ENCODE measurements at regions not wholly inside any gene's neighbourhood (a gene's known extent, or its start where the extent isn't known, plus 50 kb on each side); places are given as distances from the start of the nearest gene placed in this dataset.
"Not testable (repeated sequence)": the region's sequence is repeated elsewhere in the genome, so short reads cannot be mapped to it uniquely, and the experiment has no call there.

DNA sequence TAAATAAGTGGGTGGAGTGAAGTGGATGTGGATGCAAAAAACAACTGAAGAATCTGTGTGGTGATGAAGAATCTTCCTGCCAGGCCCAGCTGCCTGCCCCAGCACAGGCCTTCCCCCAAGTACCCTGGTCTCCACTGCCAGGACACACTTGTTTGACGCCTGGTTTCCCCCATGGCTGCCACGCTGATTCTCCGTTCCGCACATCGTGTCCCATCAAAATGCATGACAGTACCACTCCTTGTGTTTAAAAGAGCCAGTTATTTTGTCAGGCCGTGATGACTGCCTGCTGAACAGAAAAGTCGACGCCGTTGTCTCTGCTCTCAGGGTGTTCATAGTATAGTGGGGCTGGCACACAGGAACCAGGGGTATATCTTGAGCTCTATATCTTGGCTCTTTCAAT is 50.3 kb upstream of the KYNU start:
- DNase-seq, result no peak

DNA sequence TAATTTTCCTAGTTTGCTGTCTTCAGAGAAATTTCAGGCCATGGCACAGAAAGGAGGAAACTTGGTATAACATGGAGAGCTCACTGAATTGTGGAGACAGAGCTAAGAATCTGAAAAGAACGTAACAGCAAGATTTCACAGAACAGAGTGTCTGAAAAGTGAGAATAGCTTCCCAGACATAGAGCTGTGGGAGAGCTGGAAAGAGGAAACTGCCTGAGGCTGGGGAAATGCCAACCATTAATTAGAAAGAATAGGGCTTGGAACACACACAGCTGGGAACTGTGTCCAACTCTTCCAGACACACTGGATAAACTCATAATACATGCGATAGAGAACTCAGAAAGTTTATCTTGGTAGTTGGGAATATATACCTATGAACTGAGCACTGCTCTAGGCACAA is 51.6 kb upstream of the KYNU start:
- DNase-seq, result no peak

DNA sequence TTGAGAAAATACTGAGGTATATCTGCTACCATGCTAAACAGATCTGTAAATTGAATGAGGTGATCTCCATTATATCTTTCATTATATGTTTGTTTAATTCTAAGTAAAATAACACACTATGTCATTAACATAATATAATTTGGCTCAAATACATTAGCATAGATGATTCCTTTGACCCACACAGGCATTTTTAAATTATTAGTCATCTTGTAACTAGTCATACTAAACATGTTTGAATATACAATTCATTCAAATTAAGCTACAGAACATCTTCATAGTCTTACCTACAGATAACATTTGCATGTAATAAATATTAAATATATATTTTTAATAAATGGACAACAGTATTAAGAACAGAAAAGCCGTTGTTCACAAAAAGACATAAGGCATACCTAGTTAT is 52.7 kb upstream of the KYNU start:
- DNase-seq, result no peak

DNA sequence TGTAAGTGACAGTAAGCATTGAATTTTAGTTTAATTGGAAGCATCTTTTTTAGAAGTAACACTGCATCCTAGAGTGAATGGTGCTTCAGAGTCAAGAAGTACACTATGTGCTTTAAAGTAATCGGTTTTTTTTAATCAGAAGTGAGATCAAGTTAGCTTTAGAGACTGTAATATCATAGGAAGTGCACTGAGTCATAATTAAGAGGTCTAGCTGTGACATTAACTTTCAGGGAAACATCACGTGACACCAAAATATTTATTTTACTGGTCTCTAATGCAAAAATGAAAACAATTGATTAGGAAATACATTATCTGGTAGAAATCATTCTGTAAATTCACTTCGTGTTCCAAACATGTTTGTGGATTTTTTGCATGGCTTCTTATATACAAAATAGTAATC is 55.3 kb upstream of the KYNU start:
- DNase-seq, result no peak

DNA sequence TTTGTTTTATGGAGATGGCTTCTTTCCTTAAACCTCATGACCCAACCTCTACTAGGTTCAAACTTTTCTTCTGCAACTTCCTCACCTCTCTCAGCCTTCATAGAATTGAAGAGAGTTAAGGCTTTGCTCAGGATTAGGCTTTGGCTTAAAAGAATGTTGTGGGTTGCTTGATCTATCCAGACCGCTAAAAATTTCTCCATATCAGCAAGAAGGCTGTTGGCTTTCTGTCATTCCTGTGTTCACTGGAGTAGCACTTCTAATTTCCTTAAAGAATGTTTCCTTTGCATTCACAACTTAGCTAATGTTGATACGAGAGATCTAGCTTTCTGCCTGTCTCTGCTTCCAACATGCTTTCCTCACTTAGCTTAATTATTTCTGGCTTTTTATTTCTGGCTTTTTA is 58.1 kb upstream of the KYNU start:
- DNase-seq, result no peak

DNA sequence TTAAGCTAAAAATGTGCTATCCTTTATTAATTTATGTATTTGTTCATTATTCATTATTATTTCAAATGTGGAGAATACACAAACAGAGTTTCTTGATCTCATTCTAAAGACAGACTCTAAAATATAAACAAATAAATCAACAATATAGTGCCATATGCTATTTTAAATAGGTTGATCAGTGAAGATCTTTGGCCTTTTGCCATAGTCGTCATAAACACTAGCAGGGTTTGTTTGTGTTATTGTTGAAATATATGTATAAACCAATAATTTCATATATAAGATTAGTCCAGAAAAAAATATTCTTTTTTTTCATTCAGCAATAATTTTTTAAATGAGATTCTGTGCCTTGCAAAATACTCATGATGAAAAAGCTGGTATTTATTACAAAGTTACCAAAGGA is 62.1 kb upstream of the KYNU start:
- DNase-seq, result no peak

DNA sequence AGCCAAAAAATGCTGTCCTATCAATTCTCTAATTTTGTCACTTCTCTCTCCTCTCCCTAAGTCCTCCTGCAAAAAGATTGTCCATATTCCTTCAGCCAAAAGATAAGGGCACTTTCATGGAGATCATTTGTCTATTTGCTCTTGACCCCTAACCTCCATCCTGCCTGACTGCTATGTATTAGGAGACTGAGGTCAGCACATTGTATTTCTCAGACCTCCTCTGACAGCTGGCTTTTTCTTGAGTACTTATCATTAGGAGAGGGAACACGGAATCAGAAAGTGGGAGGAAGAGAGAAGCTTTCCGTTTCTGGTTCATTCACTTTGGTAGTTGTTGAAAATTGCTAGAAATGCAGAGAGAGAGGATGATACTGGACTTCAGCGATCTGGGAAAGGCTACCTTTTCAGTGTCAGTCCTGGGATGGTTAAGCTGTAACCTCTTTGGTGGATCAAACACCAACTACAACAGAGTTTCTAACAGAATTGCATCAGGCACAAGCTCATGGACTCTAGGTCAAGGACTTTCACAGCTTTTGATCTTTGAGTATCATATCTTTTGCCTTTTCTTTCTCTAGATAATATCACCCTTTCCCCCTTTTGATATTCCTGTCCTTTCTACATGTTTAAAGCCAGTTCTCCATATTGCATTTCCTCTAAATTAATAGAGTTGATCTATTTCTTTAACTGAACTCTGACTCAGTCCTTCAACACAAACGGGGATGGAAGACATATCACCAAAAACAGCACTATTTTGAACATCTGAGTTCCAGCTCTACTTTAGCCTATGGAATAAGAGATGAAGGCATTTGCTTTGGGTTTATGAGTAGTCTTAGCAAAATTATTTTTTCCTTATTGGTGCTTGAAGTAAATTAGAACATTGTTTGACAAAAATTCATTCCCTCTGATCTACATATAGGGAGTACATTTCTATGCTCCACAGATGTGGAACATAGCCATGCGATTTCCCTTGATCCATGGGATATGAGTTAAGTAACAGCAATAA is 63.3 kb upstream of the KYNU start:
- no peak for DNase-seq

DNA sequence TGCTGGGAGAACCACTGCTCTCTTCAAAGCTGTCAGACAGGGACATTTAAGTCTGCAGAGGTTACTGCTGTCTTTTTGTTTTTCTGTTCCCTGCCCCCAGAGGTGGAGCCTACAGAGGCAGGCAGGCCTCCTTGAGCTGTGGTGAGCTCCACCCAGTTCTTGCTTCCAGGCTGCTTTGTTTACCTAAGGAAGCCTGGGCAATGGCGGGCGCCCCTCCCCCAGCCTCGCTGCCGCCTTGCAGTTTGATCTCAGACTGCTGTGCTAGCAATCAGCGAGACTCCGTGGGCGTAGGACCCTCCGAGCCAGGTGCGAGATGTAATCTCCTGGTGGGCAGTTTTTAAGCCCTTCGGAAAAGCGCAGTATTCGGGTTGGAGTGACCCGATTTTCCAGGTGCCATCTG is 65.8 kb upstream of the KYNU start:
- DNase-seq, result not testable (repeated sequence)

DNA sequence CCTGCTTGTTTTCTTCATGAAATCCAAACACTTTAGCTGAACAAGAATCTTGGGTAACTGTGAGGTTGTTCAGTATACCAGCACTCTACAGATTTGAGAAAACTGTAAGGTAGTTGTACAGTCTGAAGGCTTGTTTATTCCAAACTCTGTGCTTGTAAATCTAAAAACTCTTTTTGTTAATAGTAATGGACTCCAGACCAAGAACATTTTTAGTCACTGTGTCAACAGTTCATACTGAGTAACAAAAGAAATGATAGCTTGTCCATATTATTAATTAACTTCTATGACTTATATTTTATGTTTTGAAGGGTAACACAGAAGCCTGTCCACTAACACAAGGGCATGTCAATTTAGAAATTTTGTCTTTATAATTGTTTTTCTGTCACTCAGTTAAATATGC is 72.2 kb upstream of the KYNU start:
- DNase-seq, result no peak

DNA sequence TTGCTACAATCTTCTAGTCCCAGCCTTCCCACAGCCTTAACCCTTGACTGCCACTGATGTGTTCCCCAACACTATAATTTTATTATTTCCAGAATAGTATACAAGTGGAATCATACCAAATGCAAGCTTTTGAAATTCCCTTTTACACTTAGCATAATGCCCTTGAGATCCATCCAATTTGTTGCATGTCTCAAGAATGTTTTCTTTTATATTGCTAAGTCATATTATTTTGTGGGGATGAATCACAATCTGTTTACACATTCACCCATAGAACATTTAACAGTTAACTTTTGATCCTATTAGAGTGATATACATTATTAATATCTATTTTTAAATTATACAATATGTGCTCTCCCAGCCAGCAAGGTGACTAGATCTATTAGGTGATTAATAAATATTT is 74.3 kb upstream of the KYNU start:
- DNase-seq, result no peak

DNA sequence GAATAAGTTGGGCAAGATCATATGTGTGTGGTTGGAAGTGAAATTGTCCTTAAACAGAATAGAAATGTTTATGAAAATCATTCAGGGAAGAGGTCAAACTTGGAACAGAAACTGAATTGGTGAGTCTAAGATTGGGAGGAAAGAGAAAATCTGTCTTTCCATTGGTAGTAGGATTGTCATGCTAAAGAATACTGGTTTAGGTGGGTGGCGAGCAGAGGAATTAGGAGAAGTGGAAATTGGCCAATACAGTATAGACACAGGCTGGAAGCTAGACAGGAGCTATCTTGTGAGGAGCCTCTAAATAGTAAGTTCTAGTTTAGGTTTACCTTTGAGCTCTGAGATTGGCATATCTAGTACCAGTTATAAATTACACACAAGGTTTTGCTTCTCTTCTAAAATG is 80.9 kb upstream of the KYNU start:
- DNase-seq, result no peak

DNA sequence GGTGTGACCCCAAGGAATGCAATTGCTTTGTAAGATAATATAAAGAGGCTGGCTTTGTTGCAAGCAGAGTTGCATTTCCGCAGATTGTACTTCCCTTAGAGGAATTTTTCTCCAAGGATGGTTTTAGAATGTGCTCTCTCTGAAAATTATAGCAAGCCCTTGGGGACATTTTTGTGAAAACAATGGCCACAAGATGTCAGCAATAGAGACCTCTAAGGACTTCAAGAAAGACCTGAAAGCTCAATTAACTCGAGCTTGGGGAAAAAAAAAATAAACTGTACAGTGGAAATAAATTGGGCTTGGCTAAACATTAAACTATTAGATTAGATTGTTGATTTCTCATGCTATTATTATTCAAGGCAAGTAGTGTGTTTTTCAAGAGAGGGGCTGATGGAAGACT is 81.3 kb upstream of the KYNU start:
- no peak for DNase-seq

DNA sequence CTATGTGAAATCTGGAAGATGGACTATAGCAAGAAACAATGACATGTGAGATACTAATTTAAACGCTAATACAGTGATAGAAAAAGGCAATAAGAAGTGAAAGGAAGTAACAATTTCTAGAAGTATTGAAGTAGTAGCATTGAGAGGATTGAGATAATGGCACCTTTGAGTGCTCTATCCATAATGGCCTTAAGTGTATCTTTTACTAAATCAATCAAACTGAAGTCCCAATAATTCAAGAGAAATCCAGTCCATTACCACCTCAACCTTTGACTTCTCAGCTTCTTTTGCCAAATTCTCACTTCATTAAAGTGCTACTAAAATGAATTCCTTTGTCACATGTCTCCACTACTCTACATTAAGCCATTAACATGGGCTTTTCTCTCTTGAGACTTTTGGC is 82.6 kb upstream of the KYNU start:
- DNase-seq, result no peak

DNA sequence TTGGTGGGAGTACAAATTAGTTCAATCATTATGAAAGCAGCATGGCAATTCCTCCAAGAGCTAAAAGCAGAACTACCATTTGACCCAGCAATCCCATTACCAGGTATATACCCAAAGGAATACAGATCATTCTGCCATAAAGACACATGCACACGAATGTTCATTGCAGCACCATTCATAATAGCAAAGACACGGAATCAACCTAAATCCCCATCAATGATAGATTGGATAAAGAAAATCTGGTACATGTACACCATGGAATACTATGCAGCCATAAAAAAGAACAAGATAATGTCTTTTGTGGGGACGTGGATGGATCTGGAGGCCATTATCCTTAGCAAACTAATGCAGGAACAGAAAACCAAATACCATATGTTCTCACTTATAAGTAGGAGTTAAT is 85.1 kb upstream of the KYNU start:
- DNase-seq, result not testable (repeated sequence)

DNA sequence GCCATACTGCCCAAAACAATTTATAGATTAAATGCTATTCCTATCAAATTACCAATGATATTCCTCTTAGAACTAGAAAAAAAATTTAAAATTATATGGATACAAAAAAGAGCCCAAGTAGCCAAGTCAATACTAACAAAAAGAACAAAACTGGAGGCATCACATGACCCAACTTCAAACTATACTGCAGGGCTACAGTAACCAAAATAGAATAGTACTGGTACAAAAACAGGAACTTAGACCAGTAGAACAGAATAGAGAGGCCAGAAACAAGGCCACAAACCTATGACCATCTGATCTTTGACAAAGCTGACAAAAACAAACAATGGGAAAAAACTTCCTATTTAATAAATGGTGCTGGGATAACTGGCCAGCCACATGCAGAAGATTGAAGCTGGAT is 86.1 kb upstream of the KYNU start:
- DNase-seq, result no peak

DNA sequence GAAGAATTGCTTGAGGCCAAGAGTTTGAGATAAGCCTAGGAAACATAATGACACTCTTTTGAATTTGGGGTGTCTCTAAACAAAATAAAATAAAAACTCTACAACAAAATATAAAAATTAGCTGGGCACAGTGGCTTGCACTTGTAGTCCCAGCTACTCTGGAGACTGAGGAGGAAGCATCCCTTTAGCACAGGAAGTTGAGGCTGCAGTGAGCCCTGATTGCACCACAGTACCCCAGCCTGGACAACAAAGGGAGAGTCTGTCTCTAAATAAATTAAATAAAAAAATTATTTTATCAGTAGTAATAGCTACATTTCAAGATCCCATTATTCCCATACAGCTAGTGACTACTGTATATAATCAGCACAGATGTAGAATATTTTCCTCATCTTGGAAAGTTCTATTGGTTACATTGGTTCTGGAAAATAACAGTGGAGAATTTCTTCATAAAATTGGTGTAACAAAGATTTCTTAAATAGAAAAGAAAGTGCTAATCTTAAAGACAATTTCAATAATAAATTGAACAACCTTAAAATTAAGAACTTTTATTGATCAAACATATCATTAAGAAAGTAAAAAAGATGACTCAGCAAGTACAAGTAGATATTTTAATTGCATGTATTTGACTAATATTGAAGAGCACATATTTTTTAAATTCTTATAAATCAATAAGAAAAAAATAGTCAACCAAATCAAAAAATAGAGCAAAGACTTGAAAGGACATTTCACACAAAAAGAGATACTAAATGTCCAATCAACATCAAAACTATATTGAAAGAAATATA is 90.4 kb upstream of the KYNU start:
- no peak for DNase-seq

DNA sequence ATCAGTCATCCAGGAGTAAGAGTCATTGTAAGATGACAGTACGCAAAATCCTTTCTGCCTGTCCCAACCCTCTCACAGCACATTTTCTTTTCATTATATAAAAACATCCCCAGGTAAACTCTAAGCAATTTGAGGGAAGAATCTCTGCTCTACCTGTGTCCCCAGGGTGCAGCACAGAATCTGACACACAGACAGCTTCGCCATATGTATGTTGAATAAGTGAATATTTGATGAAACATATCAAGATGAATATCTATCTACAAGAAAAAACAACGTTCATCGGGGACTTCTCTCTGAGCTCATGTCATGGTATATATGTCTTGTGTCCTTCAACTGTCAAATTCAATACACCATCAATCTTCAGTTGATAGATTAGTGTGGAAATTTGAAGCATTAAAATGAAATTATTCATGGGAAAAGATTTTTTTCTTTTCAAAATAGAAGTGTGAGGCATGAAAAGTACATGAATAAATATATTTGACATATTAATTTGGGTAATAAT is 94.5 kb upstream of the KYNU start:
- DNase-seq, result no peak

DNA sequence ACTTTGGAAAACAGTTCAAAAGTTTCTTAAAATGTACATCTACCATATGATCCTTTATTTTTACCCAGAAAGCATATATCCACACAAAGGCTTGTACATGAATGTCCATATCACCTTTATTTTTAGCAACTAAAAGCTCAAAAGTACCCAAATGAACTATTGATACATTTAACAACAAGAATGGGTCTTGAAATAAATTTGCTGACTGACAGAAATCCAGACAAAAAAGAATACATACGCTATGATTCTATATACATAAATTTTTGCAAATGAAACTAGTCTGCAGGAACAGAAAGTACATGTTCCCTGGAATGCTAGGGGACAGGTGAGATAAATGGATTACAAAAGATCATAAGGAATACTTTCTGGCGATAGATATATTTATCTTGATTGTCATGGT is 96.3 kb upstream of the KYNU start:
- DNase-seq, result no peak

DNA sequence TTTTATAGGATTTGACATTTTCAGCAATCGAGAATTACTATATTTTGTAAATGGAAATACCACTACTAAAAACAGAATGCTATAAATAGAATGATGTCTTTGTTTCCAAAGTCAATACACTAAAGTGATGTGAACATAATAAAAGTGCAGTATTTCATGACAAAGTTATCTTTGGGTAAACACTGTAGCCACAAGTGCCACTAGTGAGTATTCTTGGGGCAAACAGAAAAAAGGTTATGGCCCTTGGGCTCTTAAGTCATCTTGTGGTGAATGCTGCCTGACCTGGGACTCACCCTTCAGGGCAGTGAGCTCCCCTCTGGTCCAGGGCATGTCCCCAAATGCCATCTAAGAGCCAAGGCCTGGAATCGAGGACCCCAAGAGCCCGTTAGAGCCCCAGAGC is 99.2 kb upstream of the KYNU start:
- no peak for DNase-seq

DNA sequence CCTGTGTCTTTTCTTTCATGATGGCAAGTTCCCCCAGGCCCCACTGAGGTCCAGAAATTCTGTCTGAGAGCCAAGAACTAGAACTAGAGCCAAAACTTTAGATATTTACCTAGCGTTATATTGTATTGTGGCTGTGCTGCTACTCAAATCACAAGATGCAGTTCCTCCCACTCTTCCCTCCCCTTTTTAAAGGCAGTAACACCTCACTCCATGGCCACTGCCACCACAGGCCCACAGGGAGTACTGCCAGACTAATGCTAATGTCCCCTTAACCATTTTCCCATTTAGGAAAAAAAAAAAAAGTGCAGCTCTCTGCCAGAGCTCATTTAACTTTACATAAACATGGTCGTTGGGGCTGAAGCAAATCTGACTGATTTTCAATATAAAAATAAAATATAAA is 99.7 kb upstream of the KYNU start:
- DNase-seq, result no peak

DNA sequence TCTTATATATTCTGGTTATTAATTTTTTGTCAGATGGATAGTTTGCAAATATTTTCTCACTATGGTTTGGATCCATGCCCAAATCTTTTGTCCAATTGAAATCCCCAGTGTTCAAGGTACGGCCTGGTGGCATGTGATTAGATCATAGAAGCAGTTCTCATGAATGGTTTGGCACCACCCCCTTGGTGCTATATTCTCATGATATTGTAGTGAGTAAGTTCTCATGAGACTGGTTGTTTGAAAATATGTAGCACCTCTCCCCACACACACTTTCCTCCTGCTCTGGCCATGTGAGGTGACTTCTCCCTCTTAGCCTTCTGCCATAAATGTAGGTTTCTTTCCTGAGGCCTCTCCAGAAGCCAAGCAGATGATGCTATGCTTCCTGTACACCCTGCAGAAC is 107.7 kb upstream of the KYNU start:
- no peak for DNase-seq

DNA sequence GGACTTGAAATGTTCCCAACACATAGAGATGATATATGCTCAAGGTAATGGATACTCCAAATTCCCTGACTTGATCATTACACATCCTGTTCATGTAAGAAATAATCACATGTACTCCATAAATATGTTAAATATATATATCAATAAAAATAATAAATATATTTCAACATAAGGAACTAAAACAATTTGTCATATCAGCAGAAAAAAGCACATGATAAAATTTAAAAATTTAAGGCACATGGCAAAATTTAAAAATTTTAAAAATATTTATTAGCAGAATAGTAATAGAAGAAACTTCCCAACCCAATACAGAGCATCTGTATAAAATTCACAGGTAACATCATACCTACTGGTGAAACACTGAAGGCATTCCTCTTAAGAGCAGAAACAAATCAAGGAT is 109.6 kb upstream of the KYNU start:
- DNase-seq, result no peak

DNA sequence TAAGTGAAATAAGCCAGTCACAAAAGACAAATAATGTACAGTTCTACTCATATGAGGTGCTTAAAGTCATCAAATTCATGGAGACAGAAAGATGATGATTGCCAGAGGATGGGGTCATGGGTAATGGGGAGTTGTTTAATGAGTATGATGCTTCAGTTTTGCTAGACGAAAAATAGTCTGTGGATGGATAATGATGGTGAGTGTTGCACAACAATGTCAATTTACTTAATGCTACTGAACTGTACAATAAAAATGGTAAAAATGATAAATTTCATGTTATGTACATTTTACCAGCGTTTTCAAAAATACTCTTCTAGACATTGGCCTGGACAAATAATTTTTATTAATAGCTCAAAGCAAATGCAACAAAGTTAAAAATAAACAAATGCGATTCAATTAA is 118.5 kb upstream of the KYNU start:
- DNase-seq, result no peak

DNA sequence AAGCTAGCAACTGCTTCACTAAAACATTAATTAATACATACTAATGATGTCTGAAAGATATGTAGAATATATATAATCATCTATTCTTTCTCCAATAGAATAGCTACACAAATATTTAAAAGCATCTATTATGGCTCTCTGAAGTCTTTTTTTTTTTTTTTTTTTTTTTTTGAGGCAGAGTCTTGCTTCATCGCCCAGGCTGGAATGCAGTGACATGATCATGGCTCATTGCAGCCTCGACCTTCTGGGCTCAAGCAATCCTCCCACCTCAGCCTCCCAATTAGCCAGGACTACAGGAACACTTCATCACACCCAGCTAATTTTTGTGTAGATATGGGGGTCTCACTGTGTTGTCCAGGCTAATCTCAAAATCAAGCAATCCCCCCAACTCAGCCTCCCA is 120.4 kb upstream of the KYNU start:
- DNase-seq, result no peak

Data from femur (tissue), 1 donor.